Stomach (tissue), 4 donors: ENCODE measurements at regions not wholly inside any gene's neighbourhood (a gene's known extent, or its start where the extent isn't known, plus 50 kb on each side); places are given as distances from the start of the nearest gene placed in this dataset.

ENCODE experiments used
- CTCF ChIP-seq, 7 experiments: fragments of 450-650 bp in 4 of 7; fragments of 200-600 bp in 3 of 7; sonication (generic) in 3 of 7; IDR thresholded peaks; one replicate each; pipeline ENCODE4 v1.5.1; 2016 to 2019; ENCODE audit warnings: antibody characterized with exemption in 7 of 7, control low read depth in 2 of 7, mild to moderate bottlenecking in 1 of 7
- POLR2A ChIP-seq, 4 donors: fragments of 450-650 bp; IDR thresholded peaks; one replicate each; pipeline ENCODE4 v1.6.1; 2016; ENCODE audit warnings: antibody characterized with exemption in 4 of 4, control low read depth in 2 of 4, mild to moderate bottlenecking in 1 of 4, moderate library complexity in 1 of 4
- POLR2AphosphoS5 ChIP-seq, 3 donors: sonication (generic); formaldehyde crosslinking; IDR thresholded peaks; one replicate each; pipeline ENCODE4 v1.6.1; 2016; ENCODE audit warnings: antibody characterized with exemption in 3 of 3

GRCh38 chr2:129707800-129708199 lies 271.7 kb upstream of the RAB6C start:
- TF ChIP-seq CTCF (IDR thresholded peaks at IDR 0.05) (no peak), POLR2AphosphoS5 (IDR thresholded peaks at IDR 0.05) (no peak), POLR2A (IDR thresholded peaks at IDR 0.05) (no peak)
